Endothelial cell of umbilical vein (primary cell): ENCODE measurements at regions not wholly inside any gene's neighbourhood (a gene's known extent, or its start where the extent isn't known, plus 50 kb on each side); places are given as distances from the start of the nearest gene placed in this dataset.
"Not testable (repeated sequence)": the region's sequence is repeated elsewhere in the genome, so short reads cannot be mapped to it uniquely, and the experiment has no call there.

Source experiments
- POLR2A ChIP-seq: IDR thresholded peaks from 2 replicates; pipeline ENCODE4 v1.6.1; 2012; ENCODE audit warnings: low read depth, mild to moderate bottlenecking, control low read depth, low read length
- TF ChIP-seq, protein P1 (sequence below): IDR thresholded peaks from 2 replicates; pipeline ENCODE4 v1.6.1; 2011; ENCODE audit not compliant: insufficient read depth, insufficient read length
- TF ChIP-seq, protein P2 (sequence below), 2 donors: IDR thresholded peaks; 1 replicate in 1 of 2; 2 replicates in 1 of 2; pipeline ENCODE4 v1.5.1; 2011; ENCODE audit warnings: low read length in 2 of 2, mild to moderate bottlenecking in 2 of 2, moderate library complexity in 2 of 2, control low read depth in 1 of 2, inconsistent platforms in 1 of 2, low read depth in 1 of 2; ENCODE audit not compliant: insufficient read depth in 1 of 2; ENCODE audit errors: extremely low read depth in 1 of 2

DNA sequence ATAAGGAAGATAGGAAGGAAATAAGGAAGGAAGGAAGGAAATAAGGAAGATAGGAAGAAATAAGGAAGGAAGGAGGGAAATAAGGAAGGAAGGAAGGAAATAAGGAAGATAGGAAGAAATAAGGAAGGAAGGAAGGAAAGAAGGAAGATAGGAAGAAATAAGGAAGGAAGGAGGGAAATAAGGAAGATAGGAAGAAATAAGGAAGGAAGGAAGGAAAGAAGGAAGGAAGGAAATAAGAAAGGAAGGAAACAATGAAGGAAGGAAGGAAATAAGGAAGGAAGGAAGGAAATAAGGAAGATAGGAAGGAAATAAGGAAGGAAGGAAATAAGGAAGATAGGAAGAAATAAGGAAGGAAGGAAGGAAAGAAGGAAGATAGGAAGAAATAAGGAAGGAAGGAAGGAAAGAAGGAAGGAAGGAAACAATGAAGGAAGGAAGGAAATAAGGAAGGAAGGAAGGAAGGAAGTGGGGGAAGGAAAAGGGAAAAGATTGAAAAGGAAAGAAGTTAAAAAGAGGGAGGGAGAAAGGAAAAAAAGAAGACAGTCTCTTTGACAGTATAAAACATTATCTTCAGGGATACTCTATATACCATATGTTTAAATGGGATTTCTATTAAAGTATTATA, 227.1 kb downstream of the SP3 start:
- TF ChIP-seq, protein P1, sequence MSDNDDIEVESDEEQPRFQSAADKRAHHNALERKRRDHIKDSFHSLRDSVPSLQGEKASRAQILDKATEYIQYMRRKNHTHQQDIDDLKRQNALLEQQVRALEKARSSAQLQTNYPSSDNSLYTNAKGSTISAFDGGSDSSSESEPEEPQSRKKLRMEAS, result not testable (repeated sequence)
- not testable (repeated sequence) for TF ChIP-seq POLR2A
- TF ChIP-seq, protein P2, sequence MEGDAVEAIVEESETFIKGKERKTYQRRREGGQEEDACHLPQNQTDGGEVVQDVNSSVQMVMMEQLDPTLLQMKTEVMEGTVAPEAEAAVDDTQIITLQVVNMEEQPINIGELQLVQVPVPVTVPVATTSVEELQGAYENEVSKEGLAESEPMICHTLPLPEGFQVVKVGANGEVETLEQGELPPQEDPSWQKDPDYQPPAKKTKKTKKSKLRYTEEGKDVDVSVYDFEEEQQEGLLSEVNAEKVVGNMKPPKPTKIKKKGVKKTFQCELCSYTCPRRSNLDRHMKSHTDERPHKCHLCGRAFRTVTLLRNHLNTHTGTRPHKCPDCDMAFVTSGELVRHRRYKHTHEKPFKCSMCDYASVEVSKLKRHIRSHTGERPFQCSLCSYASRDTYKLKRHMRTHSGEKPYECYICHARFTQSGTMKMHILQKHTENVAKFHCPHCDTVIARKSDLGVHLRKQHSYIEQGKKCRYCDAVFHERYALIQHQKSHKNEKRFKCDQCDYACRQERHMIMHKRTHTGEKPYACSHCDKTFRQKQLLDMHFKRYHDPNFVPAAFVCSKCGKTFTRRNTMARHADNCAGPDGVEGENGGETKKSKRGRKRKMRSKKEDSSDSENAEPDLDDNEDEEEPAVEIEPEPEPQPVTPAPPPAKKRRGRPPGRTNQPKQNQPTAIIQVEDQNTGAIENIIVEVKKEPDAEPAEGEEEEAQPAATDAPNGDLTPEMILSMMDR (IDR thresholded peaks at IDR 0.05; ENCODE audit: extremely low read depth in 1 of 2, insufficient read depth in 1 of 2, low read depth in 1 of 2, low read length in 2 of 2), result not testable (repeated sequence)
